HepG2 (cell line): ENCODE measurements at regions not wholly inside any gene's neighbourhood (a gene's known extent, or its start where the extent isn't known, plus 50 kb on each side); places are given as distances from the start of the nearest gene placed in this dataset.

ENCODE experiments used
- ATAC-seq: fragments of 200-7000 bp; cut with Tn5 transposase; 3 replicates; pipeline ENCODE4 v1.9.1; 2020; ENCODE audit warnings: mild to moderate bottlenecking, moderate library complexity
- BruUV-seq: library from RNA; stranded (reverse); fragments of 400-500 nt; replicated peaks from 2 replicates; lab custom pipeline; 2021; lab: Mats Ljungman, UMichigan
- CTCF ChIA-PET: fragments of 300-600 bp; formaldehyde crosslinking; extraction: SDS; loops from one replicate; lab custom pipeline; 2021; ENCODE audit warnings: low total read pairs, inconsistent platforms, low intra/inter-chr PET ratio; lab: Yijun Ruan, JAX
- POLR2A ChIA-PET: fragments of 350-600 bp; sonication (Branson Sonifier 250); formaldehyde crosslinking; loops from one replicate; lab custom pipeline; 2020; ENCODE audit warnings: antibody characterized with exemption, inconsistent platforms; lab: Yijun Ruan, JAX
- DNase-seq: peaks from one replicate; pipeline ENCODE4 v3.0.0-alpha.2; 2015; ENCODE audit warnings: low spot score
- FAIRE-seq: peaks from 3 replicates; lab custom pipeline; 2011; peaks lifted over from hg19 to GRCh38; lab: Jason Lieb, UNC
- H2AFZ ChIP-seq: one replicate; pipeline ENCODE4 v1.6.1; 2011; ENCODE audit warnings: low read length, inconsistent platforms
- H3K27ac ChIP-seq: fragments of 300-600 bp; 3 replicates; pipeline ENCODE4 v1.8.0; 2011; ENCODE audit warnings: mixed run types, mild to moderate bottlenecking, mixed read lengths, low read length, inconsistent platforms; ENCODE audit not compliant: insufficient read depth; ENCODE audit errors: extremely low read length
- H3K27me3 ChIP-seq, 2 experiments: fragments of 200-600 bp in 1 of 2; 2 replicates in 1 of 2; 3 replicates in 1 of 2; pipeline versions ENCODE4 v1.6.0 to v1.8.0; 2011; ENCODE audit warnings: low read length in 2 of 2, mild to moderate bottlenecking in 2 of 2, moderate library complexity in 2 of 2, inconsistent platforms in 1 of 2; ENCODE audit not compliant: insufficient read depth in 2 of 2, control insufficient read depth in 1 of 2
- H3K36me3 ChIP-seq, 2 experiments: fragments of 200-600 bp in 1 of 2; replicated peaks in 1 of 2; 2 replicates in 1 of 2; 3 replicates in 1 of 2; pipeline versions ENCODE4 v1.5.1 to v1.8.0; 2011; ENCODE audit warnings: low read length in 2 of 2, inconsistent platforms in 1 of 2; ENCODE audit not compliant: insufficient read depth in 2 of 2, control insufficient read depth in 1 of 2
- H3K4me1 ChIP-seq: 2 replicates; pipeline ENCODE4 v1.5.1; 2012; ENCODE audit warnings: low read length, inconsistent platforms; ENCODE audit not compliant: insufficient read depth
- H3K4me2 ChIP-seq: 2 replicates; pipeline ENCODE4 v1.6.0; 2011; ENCODE audit warnings: low read depth, low read length, inconsistent platforms
- H3K4me3 ChIP-seq, 3 experiments: fragments of 200-600 bp in 1 of 3; sonication (generic), shearing (Covaris generic) in 1 of 3; replicated peaks in 1 of 3; 2 replicates each; pipeline ENCODE4 v1.5.1; 2011 to 2016; ENCODE audit warnings: low read length in 3 of 3, inconsistent platforms in 2 of 3, low read depth in 2 of 3, mild to moderate bottlenecking in 2 of 3, control low read depth in 1 of 3, mixed read lengths in 1 of 3; ENCODE audit not compliant: insufficient read depth in 1 of 3
- H3K79me2 ChIP-seq: one replicate; pipeline ENCODE4 v1.6.1; 2011; ENCODE audit warnings: low read length, inconsistent platforms; ENCODE audit not compliant: insufficient read depth
- H3K9ac ChIP-seq: 2 replicates; pipeline ENCODE4 v1.6.0; 2011; ENCODE audit warnings: mild to moderate bottlenecking, low read depth, low read length, inconsistent platforms; ENCODE audit not compliant: insufficient read depth
- H3K9me3 ChIP-seq: 2 replicates; pipeline ENCODE4 v1.5.1; 2012; ENCODE audit warnings: mild to moderate bottlenecking, low read length
- H4K20me1 ChIP-seq: 2 replicates; pipeline ENCODE4 v1.6.0; 2011; ENCODE audit warnings: inconsistent platforms, mild to moderate bottlenecking, low read length, moderate library complexity; ENCODE audit not compliant: insufficient read depth
- AGO2 ChIP-seq: fragments of 200-400 bp; formaldehyde crosslinking; optimal IDR thresholded peaks from 2 replicates; pipeline ENCODE3; 2017; ENCODE audit warnings: mild to moderate bottlenecking, low read depth, low read length, moderate library complexity
- CEBPB ChIP-seq: IDR thresholded peaks from 2 replicates; pipeline ENCODE4 v1.6.1; 2011; ENCODE audit warnings: low read depth, low read length, improper control_type of control experiment, borderline replicate concordance
- ELF3 ChIP-seq: IDR thresholded peaks from 2 replicates; pipeline ENCODE4 v1.6.1; 2016; ENCODE audit warnings: missing genetic modification reagents, missing compliant biosample characterization
- EP300 ChIP-seq, 3 experiments: sonication (generic) in 1 of 3; formaldehyde crosslinking in 1 of 3; IDR thresholded peaks; 2 replicates each; pipeline versions ENCODE4 v1.5.1 to v1.6.1; 2011 to 2020; ENCODE audit warnings: low read depth in 2 of 3, low read length in 2 of 3, borderline replicate concordance in 1 of 3, improper control_type of control experiment in 1 of 3, mild to moderate bottlenecking in 1 of 3, missing genetic modification reagents in 1 of 3, moderate library complexity in 1 of 3
- ETV5 ChIP-seq: IDR thresholded peaks from 2 replicates; pipeline ENCODE4 v1.6.1; 2018; ENCODE audit warnings: missing biosample characterization, missing genetic modification reagents, inconsistent platforms, borderline replicate concordance
- NONO ChIP-seq, 2 experiments: fragments of 450-650 bp in 1 of 2; sonication (generic) in 1 of 2; formaldehyde crosslinking in 1 of 2; IDR thresholded peaks in 1 of 2; conservative IDR thresholded peaks in 1 of 2; 2 replicates each; pipeline versions ENCODE4 v1.6.1 to v1.8.0; 2017 to 2022; ENCODE audit warnings: mild to moderate bottlenecking in 1 of 2, missing genetic modification reagents in 1 of 2, moderate library complexity in 1 of 2
- SMC3 ChIP-seq: IDR thresholded peaks from 2 replicates; pipeline ENCODE4 v1.6.1; 2011; ENCODE audit warnings: low read length, improper control_type of control experiment
- SRSF4 ChIP-seq: fragments of 200-400 bp; formaldehyde crosslinking; IDR thresholded peaks from one replicate; pipeline ENCODE4 v1.6.1; 2018; ENCODE audit warnings: mild to moderate bottlenecking, low read depth, low read length, moderate library complexity; ENCODE audit not compliant: poor library complexity, severe bottlenecking
- TAF15 ChIP-seq: fragments of 200-400 bp; formaldehyde crosslinking; IDR thresholded peaks from one replicate; pipeline ENCODE4 v1.6.1; 2018; ENCODE audit warnings: mild to moderate bottlenecking, low read depth, low read length; ENCODE audit not compliant: poor library complexity, severe bottlenecking
- ZNF326 ChIP-seq: sonication (generic); formaldehyde crosslinking; IDR thresholded peaks from 2 replicates; pipeline ENCODE4 v1.4.0; 2020; ENCODE audit warnings: missing genetic modification reagents, borderline replicate concordance
- ZNF484 ChIP-seq: sonication (generic); formaldehyde crosslinking; IDR thresholded peaks from 2 replicates; pipeline ENCODE4 v1.5.1; 2020; ENCODE audit warnings: mild to moderate bottlenecking, low read depth, missing genetic modification reagents, borderline replicate concordance
- ZNF564 ChIP-seq: sonication (generic); formaldehyde crosslinking; IDR thresholded peaks from 2 replicates; pipeline ENCODE4 v1.8.1; 2023; ENCODE audit warnings: mild to moderate bottlenecking, missing genetic modification reagents
- ZNF652 ChIP-seq: IDR thresholded peaks from 2 replicates; pipeline ENCODE4 v1.6.1; 2016; ENCODE audit warnings: low read depth, borderline replicate concordance
- ZSCAN30 ChIP-seq: sonication (generic); formaldehyde crosslinking; IDR thresholded peaks from 2 replicates; pipeline ENCODE4 v1.5.0; 2020; ENCODE audit warnings: mild to moderate bottlenecking, missing genetic modification reagents
- WGBS: methylation state at CpG from one replicate; pipeline ENCODE4 v1.1.6; 2017; ENCODE audit warnings: low lambda C conversion rate; 5-methylcytosine and 5-hydroxymethylcytosine counted together
- in situ Hi-C: cut with HindIII; loops from 2 replicates; pipeline ENCODE4 v1.10.0; 2017; ENCODE audit warnings: low pct_unique_long_range_greater_than_20kb; ENCODE audit not compliant: extremely low pct_ligation_motif_present
- intact Hi-C: fragments of 100-400 bp; cut with micrococcal nuclease; formaldehyde crosslinking; loops from one replicate; pipeline ENCODE4 v1.10.0; 2022; ENCODE audit not compliant: unreplicated experiment
- TF ChIP-seq, protein P1 (sequence below): sonication (generic); formaldehyde crosslinking; IDR thresholded peaks from 2 replicates; pipeline ENCODE4 v1.4.0; 2020; ENCODE audit warnings: missing genetic modification reagents
- TF ChIP-seq, protein P2 (sequence below): sonication (generic); formaldehyde crosslinking; IDR thresholded peaks from 2 replicates; pipeline ENCODE4 v1.5.0; 2020; ENCODE audit warnings: mild to moderate bottlenecking, missing genetic modification reagents, moderate library complexity
- TF ChIP-seq, protein P3 (sequence below): IDR thresholded peaks from 2 replicates; pipeline ENCODE4 v1.6.1; 2012; ENCODE audit warnings: inconsistent platforms
- TF ChIP-seq, protein P4 (sequence below): sonication (generic); formaldehyde crosslinking; IDR thresholded peaks from 2 replicates; pipeline ENCODE4 v1.4.0; 2020; ENCODE audit warnings: mild to moderate bottlenecking, missing genetic modification reagents

DNA sequence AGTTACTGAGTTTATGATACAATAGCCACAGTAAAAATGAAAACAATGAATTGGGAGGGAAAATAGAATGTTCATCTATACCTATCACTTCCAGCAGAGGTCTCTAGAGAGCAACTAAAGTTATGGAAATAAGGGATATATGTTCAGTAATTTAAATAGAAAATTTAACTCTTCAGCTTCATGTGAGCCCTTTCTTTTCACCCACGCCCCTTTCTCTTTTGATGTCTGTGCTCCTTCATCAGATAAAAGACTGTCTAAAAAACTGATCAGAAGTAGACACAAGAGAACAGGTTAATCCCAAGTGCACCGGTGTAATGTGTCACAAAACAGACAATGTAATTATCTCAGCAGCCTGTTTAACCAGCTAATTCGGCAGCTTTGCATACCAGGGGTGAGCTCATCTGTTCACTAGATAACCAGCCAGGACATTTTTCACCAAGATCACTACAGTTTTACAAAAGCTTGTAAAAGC is 238.5 kb upstream of the ERBB4 start:
- Histone ChIP-seq H3K27ac (no peak overlapping the region), H3K9me3 (peaks cover 4% of the 10 kb centered on the region; the same call in 1 of the 2 replicates), H3K36me3 (no peaks in the 10 kb centered on the region), H3K4me1 (no peaks in the 10 kb centered on the region), H4K20me1 (no peaks in the 10 kb centered on the region), H3K4me3 (no peak overlapping the region), H3K4me2 (no peak overlapping the region), H3K9ac (no peak overlapping the region), H2AFZ (no peak overlapping the region), H3K79me2 (no peaks in the 10 kb centered on the region), H3K27me3 (no peaks in the 10 kb centered on the region)
- ATAC-seq: peak; percentile 41; the same call in 2 of the 3 replicates
- intact Hi-C loops (loop anchor here (1.0 to 10.0 kb wide), 2 partner anchors 115 to 228 kb away; no protein-coding TSS in a partner anchor), in situ Hi-C loops (loop anchor here (10.0 kb wide), 1 partner anchor 378 kb away; the partner anchor contains the start of gene IKZF2)
- FAIRE-seq: peak; percentile 40
- CTCF ChIA-PET: interaction anchor here (1.4 kb wide), 1 partner anchor 376 kb away, joined by 18 read pairs; no protein-coding TSS in a partner anchor
- BruUV-seq: no TSS peak
- WGBS: 2% methylated on average over 3 of the region's 3 CpGs
- DNase-seq: peak; percentile 6
- POLR2A ChIA-PET: no interaction called here
- TF ChIP-seq, protein P1, sequence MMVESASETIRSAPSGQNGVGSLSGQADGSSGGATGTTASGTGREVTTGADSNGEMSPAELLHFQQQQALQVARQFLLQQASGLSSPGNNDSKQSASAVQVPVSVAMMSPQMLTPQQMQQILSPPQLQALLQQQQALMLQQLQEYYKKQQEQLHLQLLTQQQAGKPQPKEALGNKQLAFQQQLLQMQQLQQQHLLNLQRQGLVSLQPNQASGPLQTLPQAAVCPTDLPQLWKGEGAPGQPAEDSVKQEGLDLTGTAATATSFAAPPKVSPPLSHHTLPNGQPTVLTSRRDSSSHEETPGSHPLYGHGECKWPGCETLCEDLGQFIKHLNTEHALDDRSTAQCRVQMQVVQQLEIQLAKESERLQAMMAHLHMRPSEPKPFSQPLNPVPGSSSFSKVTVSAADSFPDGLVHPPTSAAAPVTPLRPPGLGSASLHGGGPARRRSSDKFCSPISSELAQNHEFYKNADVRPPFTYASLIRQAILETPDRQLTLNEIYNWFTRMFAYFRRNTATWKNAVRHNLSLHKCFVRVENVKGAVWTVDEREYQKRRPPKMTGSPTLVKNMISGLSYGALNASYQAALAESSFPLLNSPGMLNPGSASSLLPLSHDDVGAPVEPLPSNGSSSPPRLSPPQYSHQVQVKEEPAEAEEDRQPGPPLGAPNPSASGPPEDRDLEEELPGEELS (CRISPR knock-in tag): no peak
- TF ChIP-seq ETV5 (CRISPR knock-in tag): no peak
- no peak for TF ChIP-seq TAF15
- no peak for TF ChIP-seq ZNF484 (CRISPR knock-in tag)
- no peak for TF ChIP-seq ELF3 (CRISPR knock-in tag)
- TF ChIP-seq, protein P2, sequence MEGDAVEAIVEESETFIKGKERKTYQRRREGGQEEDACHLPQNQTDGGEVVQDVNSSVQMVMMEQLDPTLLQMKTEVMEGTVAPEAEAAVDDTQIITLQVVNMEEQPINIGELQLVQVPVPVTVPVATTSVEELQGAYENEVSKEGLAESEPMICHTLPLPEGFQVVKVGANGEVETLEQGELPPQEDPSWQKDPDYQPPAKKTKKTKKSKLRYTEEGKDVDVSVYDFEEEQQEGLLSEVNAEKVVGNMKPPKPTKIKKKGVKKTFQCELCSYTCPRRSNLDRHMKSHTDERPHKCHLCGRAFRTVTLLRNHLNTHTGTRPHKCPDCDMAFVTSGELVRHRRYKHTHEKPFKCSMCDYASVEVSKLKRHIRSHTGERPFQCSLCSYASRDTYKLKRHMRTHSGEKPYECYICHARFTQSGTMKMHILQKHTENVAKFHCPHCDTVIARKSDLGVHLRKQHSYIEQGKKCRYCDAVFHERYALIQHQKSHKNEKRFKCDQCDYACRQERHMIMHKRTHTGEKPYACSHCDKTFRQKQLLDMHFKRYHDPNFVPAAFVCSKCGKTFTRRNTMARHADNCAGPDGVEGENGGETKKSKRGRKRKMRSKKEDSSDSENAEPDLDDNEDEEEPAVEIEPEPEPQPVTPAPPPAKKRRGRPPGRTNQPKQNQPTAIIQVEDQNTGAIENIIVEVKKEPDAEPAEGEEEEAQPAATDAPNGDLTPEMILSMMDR (CRISPR knock-in tag): peak; percentile 49
- no peak for TF ChIP-seq ZNF326 (CRISPR knock-in tag)
- TF ChIP-seq SRSF4: no peak
- TF ChIP-seq CEBPB: no peak
- TF ChIP-seq SMC3: peak; percentile 37; the same call in 1 of the 2 replicates
- TF ChIP-seq AGO2: no peak
- TF ChIP-seq ZNF652 (CRISPR knock-in tag): peak; percentile 58; the same call in 1 of the 2 replicates
- no peak for TF ChIP-seq EP300 (IDR thresholded peaks at IDR 0.05; ENCODE audit: low read depth in 2 of 2, low read length in 2 of 2)
- TF ChIP-seq EP300 (CRISPR knock-in tag; IDR thresholded peaks at IDR 0.05; ENCODE audit: borderline replicate concordance): no peak
- TF ChIP-seq, protein P3, sequence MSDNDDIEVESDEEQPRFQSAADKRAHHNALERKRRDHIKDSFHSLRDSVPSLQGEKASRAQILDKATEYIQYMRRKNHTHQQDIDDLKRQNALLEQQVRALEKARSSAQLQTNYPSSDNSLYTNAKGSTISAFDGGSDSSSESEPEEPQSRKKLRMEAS: no peak
- no peak for TF ChIP-seq ZNF564
- no peak for TF ChIP-seq ZSCAN30
- TF ChIP-seq, protein P4, sequence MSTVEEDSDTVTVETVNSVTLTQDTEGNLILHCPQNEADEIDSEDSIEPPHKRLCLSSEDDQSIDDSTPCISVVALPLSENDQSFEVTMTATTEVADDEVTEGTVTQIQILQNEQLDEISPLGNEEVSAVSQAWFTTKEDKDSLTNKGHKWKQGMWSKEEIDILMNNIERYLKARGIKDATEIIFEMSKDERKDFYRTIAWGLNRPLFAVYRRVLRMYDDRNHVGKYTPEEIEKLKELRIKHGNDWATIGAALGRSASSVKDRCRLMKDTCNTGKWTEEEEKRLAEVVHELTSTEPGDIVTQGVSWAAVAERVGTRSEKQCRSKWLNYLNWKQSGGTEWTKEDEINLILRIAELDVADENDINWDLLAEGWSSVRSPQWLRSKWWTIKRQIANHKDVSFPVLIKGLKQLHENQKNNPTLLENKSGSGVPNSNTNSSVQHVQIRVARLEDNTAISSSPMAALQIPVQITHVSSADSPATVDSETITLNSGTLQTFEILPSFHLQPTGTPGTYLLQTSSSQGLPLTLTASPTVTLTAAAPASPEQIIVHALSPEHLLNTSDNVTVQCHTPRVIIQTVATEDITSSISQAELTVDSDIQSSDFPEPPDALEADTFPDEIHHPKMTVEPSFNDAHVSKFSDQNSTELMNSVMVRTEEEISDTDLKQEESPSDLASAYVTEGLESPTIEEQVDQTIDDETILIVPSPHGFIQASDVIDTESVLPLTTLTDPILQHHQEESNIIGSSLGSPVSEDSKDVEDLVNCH (CRISPR knock-in tag): no peak
- no peak for TF ChIP-seq NONO (IDR thresholded peaks at IDR 0.05)
- no peak for TF ChIP-seq NONO (CRISPR knock-in tag; conservative IDR thresholded peaks at IDR 0.05)
